ENCODE measurements at regions not wholly inside any gene's neighbourhood (a gene's known extent, or its start where the extent isn't known, plus 50 kb on each side); places are given as distances from the start of the nearest gene placed in this dataset.

- TF ChIP-seq CTCF (IDR thresholded peaks at IDR 0.05; ENCODE audit: low read depth, low read length) (no peak), EZH2phosphoT487 (IDR thresholded peaks at IDR 0.05; ENCODE audit: low read depth) (no peak)
- no peaks in the 10 kb centered on the region for H4K20me1 ChIP-seq (ENCODE audit: insufficient read depth, low read length)
- H3K27ac ChIP-seq (ENCODE audit: low read length), result no peak overlapping the region
- no peak overlapping the region for H3K4me2 ChIP-seq (ENCODE audit: low read length)
- H3K27me3 ChIP-seq (ENCODE audit: low read depth, low read length), result peaks cover 25% of the 10 kb centered on the region
- H3K9me3 ChIP-seq (ENCODE audit: insufficient read depth, low read length), result no peaks in the 10 kb centered on the region
- H3K9ac ChIP-seq (ENCODE audit: low read length), result no peak overlapping the region
- H2AFZ ChIP-seq (ENCODE audit: low read depth, low read length), result no peak overlapping the region
- H3K4me1 ChIP-seq (ENCODE audit: low read length), result peaks cover 7% of the 10 kb centered on the region
- H3K4me3 ChIP-seq (ENCODE audit: low read length), result no peak overlapping the region
- no peaks in the 10 kb centered on the region for H3K36me3 ChIP-seq (replicated peaks; ENCODE audit: low read depth, low read length)
- H3K79me2 ChIP-seq (ENCODE audit: low read length), result no peaks in the 10 kb centered on the region
Measured at GRCh38 chr1:228989176-228989575, 253.9 kb downstream of the RHOU start.

- no peaks in the 10 kb centered on the region for H4K20me1 ChIP-seq (ENCODE audit: insufficient read depth, low read length)
- H3K9me3 ChIP-seq (ENCODE audit: insufficient read depth, low read length), result no peaks in the 10 kb centered on the region
- H3K9ac ChIP-seq (ENCODE audit: low read length), result no peak overlapping the region
- H3K27me3 ChIP-seq (ENCODE audit: low read depth, low read length), result peaks cover 29% of the 10 kb centered on the region
- H3K4me3 ChIP-seq (ENCODE audit: low read length), result no peak overlapping the region
- H3K79me2 ChIP-seq (ENCODE audit: low read length), result no peaks in the 10 kb centered on the region
- H2AFZ ChIP-seq (ENCODE audit: low read depth, low read length), result no peak overlapping the region
- H3K36me3 ChIP-seq (replicated peaks; ENCODE audit: low read depth, low read length), result no peaks in the 10 kb centered on the region
- TF ChIP-seq EZH2phosphoT487 (IDR thresholded peaks at IDR 0.05; ENCODE audit: low read depth), result no peak
- no peak for TF ChIP-seq CTCF (IDR thresholded peaks at IDR 0.05; ENCODE audit: low read depth, low read length)
- no peak overlapping the region for H3K4me2 ChIP-seq (ENCODE audit: low read length)
- H3K27ac ChIP-seq (ENCODE audit: low read length), result no peak overlapping the region
- H3K4me1 ChIP-seq (ENCODE audit: low read length), result peaks cover 7% of the 10 kb centered on the region
Measured at GRCh38 chr1:228989676-228989991, 254.4 kb downstream of the RHOU start.

GRCh38 chr1:228989992-228990827 lies 254.9 kb downstream of the RHOU start:
- TF ChIP-seq CTCF (IDR thresholded peaks at IDR 0.05; ENCODE audit: low read depth, low read length) (no peak), EZH2phosphoT487 (IDR thresholded peaks at IDR 0.05; ENCODE audit: low read depth) (no peak)
- Histone ChIP-seq H2AFZ (ENCODE audit: low read depth, low read length) (peak overlapping the region; percentile 20; the same call in 1 of the 2 replicates), H3K9me3 (ENCODE audit: insufficient read depth, low read length) (no peaks in the 10 kb centered on the region), H4K20me1 (ENCODE audit: insufficient read depth, low read length) (no peaks in the 10 kb centered on the region), H3K79me2 (ENCODE audit: low read length) (no peaks in the 10 kb centered on the region), H3K4me3 (ENCODE audit: low read length) (no peak overlapping the region), H3K4me1 (ENCODE audit: low read length) (peaks cover 7% of the 10 kb centered on the region), H3K27me3 (ENCODE audit: low read depth, low read length) (peaks cover 35% of the 10 kb centered on the region), H3K36me3 (replicated peaks; ENCODE audit: low read depth, low read length) (no peaks in the 10 kb centered on the region), H3K27ac (ENCODE audit: low read length) (no peak overlapping the region), H3K9ac (ENCODE audit: low read length) (no peak overlapping the region), H3K4me2 (ENCODE audit: low read length) (no peak overlapping the region)

GRCh38 chr1:228990906-228991569 lies 255.8 kb downstream of the RHOU start:
- no peak overlapping the region for H3K27ac ChIP-seq (ENCODE audit: low read length)
- H3K4me2 ChIP-seq (ENCODE audit: low read length), result no peak overlapping the region
- H4K20me1 ChIP-seq (ENCODE audit: insufficient read depth, low read length), result no peaks in the 10 kb centered on the region
- H3K9me3 ChIP-seq (ENCODE audit: insufficient read depth, low read length), result no peaks in the 10 kb centered on the region
- no peaks in the 10 kb centered on the region for H3K79me2 ChIP-seq (ENCODE audit: low read length)
- no peak overlapping the region for H2AFZ ChIP-seq (ENCODE audit: low read depth, low read length)
- no peaks in the 10 kb centered on the region for H3K36me3 ChIP-seq (replicated peaks; ENCODE audit: low read depth, low read length)
- H3K9ac ChIP-seq (ENCODE audit: low read length), result no peak overlapping the region
- TF ChIP-seq CTCF (IDR thresholded peaks at IDR 0.05; ENCODE audit: low read depth, low read length) (no peak), EZH2phosphoT487 (IDR thresholded peaks at IDR 0.05; ENCODE audit: low read depth) (no peak)
- H3K4me3 ChIP-seq (ENCODE audit: low read length), result no peak overlapping the region
- peaks cover 7% of the 10 kb centered on the region for H3K4me1 ChIP-seq (ENCODE audit: low read length)
- H3K27me3 ChIP-seq (ENCODE audit: low read depth, low read length), result peaks cover 39% of the 10 kb centered on the region

Data from OCI-LY3 (cell line).